Endothelial cell of umbilical vein (primary cell): ENCODE measurements at regions not wholly inside any gene's neighbourhood (a gene's known extent, or its start where the extent isn't known, plus 50 kb on each side); places are given as distances from the start of the nearest gene placed in this dataset.

Experiments
- BruUV-seq: library from RNA; stranded (reverse); fragments of 400-500 nt; replicated peaks from 2 replicates; lab custom pipeline; 2021; lab: Mats Ljungman, UMichigan
- CTCF ChIA-PET: fragments of 300-600, 350-600 bp; sonication (Branson Sonifier 250); formaldehyde crosslinking; loops from one replicate; lab custom pipeline; 2021; ENCODE audit warnings: antibody characterized with exemption, inconsistent platforms; lab: Charles Lee
- POLR2A ChIA-PET: fragments of 300-600, 350-600 bp; sonication (Branson Sonifier 250); formaldehyde crosslinking; loops from one replicate; lab custom pipeline; 2021; ENCODE audit warnings: antibody characterized with exemption, inconsistent platforms; lab: Charles Lee
- DNase-seq: peaks from one replicate; pipeline ENCODE4 v3.0.0-alpha.2; 2011; ENCODE audit warnings: low read depth, low spot score
- FAIRE-seq: peaks from 2 replicates; lab custom pipeline; 2011; peaks lifted over from hg19 to GRCh38; lab: Jason Lieb, UNC
- H2AFZ ChIP-seq: 2 replicates; pipeline ENCODE4 v1.6.0; 2012; ENCODE audit warnings: low read depth, low read length, control low read depth, inconsistent platforms
- H3K27ac ChIP-seq: 2 replicates; pipeline ENCODE4 v1.5.1; 2011; ENCODE audit warnings: low read depth, mild to moderate bottlenecking, control low read depth, low read length, moderate library complexity; ENCODE audit not compliant: insufficient read depth
- H3K27me3 ChIP-seq, 2 experiments: 2 replicates each; pipeline versions ENCODE4 v1.6.0 to v1.6.1; 2011; ENCODE audit warnings: low read length in 2 of 2, mixed read lengths in 1 of 2; ENCODE audit not compliant: control insufficient read depth in 2 of 2, insufficient read depth in 2 of 2
- H3K36me3 ChIP-seq, 2 experiments: 2 replicates in 1 of 2; 3 replicates in 1 of 2; pipeline ENCODE4 v1.5.1; 2011; ENCODE audit warnings: low read length in 2 of 2, mild to moderate bottlenecking in 1 of 2, moderate library complexity in 1 of 2; ENCODE audit not compliant: control insufficient read depth in 2 of 2, insufficient read depth in 2 of 2; ENCODE audit errors: extremely low read depth in 1 of 2
- H3K4me1 ChIP-seq: 3 replicates; pipeline ENCODE4 v1.5.1; 2011; ENCODE audit warnings: mild to moderate bottlenecking, low read length; ENCODE audit not compliant: control insufficient read depth, insufficient read depth; ENCODE audit errors: extremely low read depth
- H3K4me2 ChIP-seq: 2 replicates; pipeline ENCODE4 v1.6.1; 2011; ENCODE audit warnings: low read length, control low read depth, mixed read lengths; ENCODE audit not compliant: insufficient read depth
- H3K4me3 ChIP-seq, 3 experiments: fragments of 200-600 bp in 1 of 3; sonication (generic), shearing (Covaris generic) in 1 of 3; replicated peaks in 1 of 3; 2 replicates each; pipeline ENCODE4 v1.5.1; 2011 to 2016; ENCODE audit warnings: control low read depth in 3 of 3, low read length in 3 of 3, mild to moderate bottlenecking in 2 of 3, inconsistent platforms in 1 of 3, low read depth in 1 of 3, moderate library complexity in 1 of 3; ENCODE audit not compliant: insufficient read depth in 1 of 3
- H3K79me2 ChIP-seq: 2 replicates; pipeline ENCODE4 v1.6.0; 2012; ENCODE audit warnings: low read length, inconsistent platforms; ENCODE audit not compliant: control insufficient read depth, insufficient read depth
- H3K9ac ChIP-seq: replicated peaks from 2 replicates; pipeline ENCODE3; 2011; ENCODE audit warnings: low read length, control low read depth; ENCODE audit not compliant: insufficient read depth; ENCODE audit errors: extremely low read depth
- H3K9me1 ChIP-seq: replicated peaks from 3 replicates; pipeline ENCODE4 v1.6.0; 2011; ENCODE audit warnings: mild to moderate bottlenecking, low read length; ENCODE audit not compliant: control insufficient read depth, insufficient read depth; ENCODE audit errors: extremely low read depth
- H3K9me3 ChIP-seq: replicated peaks from 2 replicates; pipeline ENCODE4 v1.5.1; 2012; ENCODE audit warnings: low read length, inconsistent platforms; ENCODE audit not compliant: control insufficient read depth, insufficient read depth
- H4K20me1 ChIP-seq: replicated peaks from 2 replicates; pipeline ENCODE3; 2011; ENCODE audit warnings: mild to moderate bottlenecking, low read length; ENCODE audit not compliant: control insufficient read depth, insufficient read depth; ENCODE audit errors: extremely low read depth
- CTCF ChIP-seq, 2 donors: IDR thresholded peaks; 1 replicate in 1 of 2; 2 replicates in 1 of 2; pipeline ENCODE4 v1.5.1; 2011; ENCODE audit warnings: low read length in 2 of 2, mild to moderate bottlenecking in 2 of 2, moderate library complexity in 2 of 2, control low read depth in 1 of 2, inconsistent platforms in 1 of 2, low read depth in 1 of 2; ENCODE audit not compliant: insufficient read depth in 1 of 2; ENCODE audit errors: extremely low read depth in 1 of 2
- EZH2 ChIP-seq: IDR thresholded peaks from 2 replicates; pipeline ENCODE4 v1.6.1; 2012; ENCODE audit warnings: borderline replicate concordance, low read depth, mild to moderate bottlenecking, moderate library complexity, low read length, inconsistent platforms; ENCODE audit not compliant: severe bottlenecking
- FOS ChIP-seq: IDR thresholded peaks from 2 replicates; pipeline ENCODE4 v1.6.1; 2011; ENCODE audit warnings: mild to moderate bottlenecking, low read length, moderate library complexity, borderline replicate concordance; ENCODE audit not compliant: insufficient read depth
- GATA2 ChIP-seq: IDR thresholded peaks from 2 replicates; pipeline ENCODE4 v1.7.0; 2011; ENCODE audit warnings: low read depth, mild to moderate bottlenecking, moderate library complexity, mixed read lengths, low read length; ENCODE audit not compliant: insufficient read length, insufficient read depth
- JUN ChIP-seq: IDR thresholded peaks from 2 replicates; pipeline ENCODE4 v1.6.1; 2011; ENCODE audit warnings: borderline replicate concordance, low read depth; ENCODE audit not compliant: insufficient read length, insufficient read depth
- MYC ChIP-seq: IDR thresholded peaks from one replicate; pipeline ENCODE4 v1.6.1; 2011; ENCODE audit warnings: mild to moderate bottlenecking, low read depth, low read length
- POLR2A ChIP-seq: IDR thresholded peaks from 2 replicates; pipeline ENCODE4 v1.6.1; 2012; ENCODE audit warnings: low read depth, mild to moderate bottlenecking, control low read depth, low read length
- POLR2AphosphoS5 ChIP-seq: IDR thresholded peaks from 2 replicates; pipeline ENCODE4 v1.6.1; 2012; ENCODE audit warnings: low read depth, mild to moderate bottlenecking, control low read depth, low read length, moderate library complexity; ENCODE audit not compliant: insufficient read depth
- dilution Hi-C: fragments of 300-500 bp; cut with MboI; formaldehyde crosslinking; loops from one replicate; pipeline ENCODE4 v1.15.0; 2019; ENCODE audit warnings: low sequenced_read_pairs; ENCODE audit not compliant: extremely low pct_ligation_motif_present
- intact Hi-C: fragments of 100-400 bp; cut with micrococcal nuclease; formaldehyde crosslinking; loops from one replicate; pipeline ENCODE4 v1.10.0; 2022
- TF ChIP-seq, protein P1 (sequence below): IDR thresholded peaks from 2 replicates; pipeline ENCODE4 v1.6.1; 2011; ENCODE audit not compliant: insufficient read depth, insufficient read length

GRCh38 chr13:28548872-28549271 lies 53.9 kb upstream of the FLT1 start:
- FAIRE-seq (no peak), DNase-seq (no peak)
- H3K9me3 ChIP-seq = no peaks in the 10 kb centered on the region
- BruUV-seq = no TSS peak
- H4K20me1 ChIP-seq = no peaks in the 10 kb centered on the region
- CTCF ChIA-PET = interaction anchor here (0.9 to 1.4 kb wide), 5 partner anchors 20 to 248 kb away, joined by 3 to 4 read pairs (median 3); partner anchors contain the start of gene POMP
- intact Hi-C loops (no loop called here), dilution Hi-C loops (no loop called here)
- H3K27me3 ChIP-seq = no peaks in the 10 kb centered on the region
- no peaks in the 10 kb centered on the region for H3K9me1 ChIP-seq
- no peak overlapping the region for H3K4me3 ChIP-seq
- no peaks in the 10 kb centered on the region for H3K36me3 ChIP-seq
- no peaks in the 10 kb centered on the region for H3K4me1 ChIP-seq
- H3K79me2 ChIP-seq = no peaks in the 10 kb centered on the region
- no peak overlapping the region for H3K9ac ChIP-seq
- no peak overlapping the region for H3K27ac ChIP-seq
- TF ChIP-seq POLR2AphosphoS5 (no peak), JUN (no peak), MYC (no peak), POLR2A (no peak), GATA2 (no peak), CTCF (IDR thresholded peaks at IDR 0.05; ENCODE audit: extremely low read depth in 1 of 2, insufficient read depth in 1 of 2, low read depth in 1 of 2, low read length in 2 of 2) (no peak), FOS (no peak), EZH2 (no peak)
- TF ChIP-seq, protein P1, sequence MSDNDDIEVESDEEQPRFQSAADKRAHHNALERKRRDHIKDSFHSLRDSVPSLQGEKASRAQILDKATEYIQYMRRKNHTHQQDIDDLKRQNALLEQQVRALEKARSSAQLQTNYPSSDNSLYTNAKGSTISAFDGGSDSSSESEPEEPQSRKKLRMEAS = no peak
- no peak overlapping the region for H2AFZ ChIP-seq
- POLR2A ChIA-PET = no interaction called here
- H3K4me2 ChIP-seq = no peak overlapping the region
